ENCODE measurements at regions not wholly inside any gene's neighbourhood (a gene's known extent, or its start where the extent isn't known, plus 50 kb on each side); places are given as distances from the start of the nearest gene placed in this dataset.
"Not testable (repeated sequence)": the region's sequence is repeated elsewhere in the genome, so short reads cannot be mapped to it uniquely, and the experiment has no call there.

GRCh38 chr7:152594801-152595200 lies 81.1 kb downstream of the XRCC2 start:
- no peak for DNase-seq

- DNase-seq, result no peak
Observed at GRCh38 chr7:152591976-152592375, 84.0 kb downstream of the XRCC2 start.

- DNase-seq, result no peak
Observed at GRCh38 chr7:152590481-152590880, 85.5 kb downstream of the XRCC2 start.

GRCh38 chr7:152589821-152590220 lies 86.1 kb downstream of the XRCC2 start:
- not testable (repeated sequence) for DNase-seq

GRCh38 chr7:152588350-152588749 lies 87.6 kb downstream of the XRCC2 start:
- no peak for DNase-seq

GRCh38 chr7:152587366-152587765 lies 88.6 kb downstream of the XRCC2 start:
- DNase-seq, result no peak

GRCh38 chr7:152583006-152583405 lies 92.9 kb downstream of the XRCC2 start:
- no peak for DNase-seq

- DNase-seq, result no peak
Observed at GRCh38 chr7:152579070-152579469, 96.9 kb downstream of the XRCC2 start.

GRCh38 chr7:152577339-152577738 lies 98.6 kb downstream of the XRCC2 start:
- DNase-seq, result no peak

GRCh38 chr7:152574892-152575548 lies 100.9 kb downstream of the XRCC2 start:
- peak; percentile 62 to 92 (median 78) for DNase-seq

- not testable (repeated sequence) for DNase-seq
Observed at GRCh38 chr7:152573186-152573585, 102.8 kb downstream of the XRCC2 start.

- no peak for DNase-seq
Observed at GRCh38 chr7:152572101-152572500, 103.8 kb downstream of the XRCC2 start.

- DNase-seq, result peak in 2 of 3 experiments; percentile 12 to 56
Observed at GRCh38 chr7:152571068-152571467, 104.9 kb downstream of the XRCC2 start.

GRCh38 chr7:152568972-152569371 lies 107.0 kb downstream of the XRCC2 start:
- DNase-seq, result no peak

- no peak for DNase-seq
Observed at GRCh38 chr7:152565731-152566130, 110.2 kb downstream of the XRCC2 start.

- DNase-seq, result no peak
Observed at GRCh38 chr7:152564656-152565250, 111.2 kb downstream of the XRCC2 start.

- no peak for DNase-seq
Observed at GRCh38 chr7:152556013-152556755, 119.8 kb downstream of the XRCC2 start.

- DNase-seq, result no peak
Observed at GRCh38 chr7:152553671-152554317, 118.0 kb upstream of the KMT2C start.

- DNase-seq, result no peak
Observed at GRCh38 chr7:152551304-152552036, 115.7 kb upstream of the KMT2C start.

GRCh38 chr7:152544971-152545619 lies 109.3 kb upstream of the KMT2C start:
- no peak for DNase-seq

GRCh38 chr7:152544481-152544927 lies 108.7 kb upstream of the KMT2C start:
- peak in 1 of 3 experiments; percentile 14 for DNase-seq

- no peak for DNase-seq
Observed at GRCh38 chr7:152543799-152544198, 108.0 kb upstream of the KMT2C start.

Measured in NCI-H1417 (cell line).